ENCODE measurements at regions not wholly inside any gene's neighbourhood (a gene's known extent, or its start where the extent isn't known, plus 50 kb on each side); places are given as distances from the start of the nearest gene placed in this dataset.

- H3K27ac ChIP-seq = no peak overlapping the region
- no peaks in the 10 kb centered on the region for H3K9me3 ChIP-seq
- intact Hi-C loops (cut with DNase I) = no loop called here
- no peak overlapping the region for H3K4me3 ChIP-seq
- H3K4me1 ChIP-seq = no peaks in the 10 kb centered on the region
- DNase-seq (ENCODE audit: extremely low spot score in 2 of 2) = no peak
- TF ChIP-seq POLR2A (IDR thresholded peaks at IDR 0.05) = no peak
- TF ChIP-seq CTCF (IDR thresholded peaks at IDR 0.05) = no peak
- TF ChIP-seq POLR2AphosphoS5 (IDR thresholded peaks at IDR 0.05; ENCODE audit: insufficient read depth in 1 of 2, low read depth in 1 of 2) = no peak
- no peaks in the 10 kb centered on the region for H3K27me3 ChIP-seq
- H3K36me3 ChIP-seq = no peaks in the 10 kb centered on the region
These were observed 340.8 kb downstream of the PAPSS1 start for GRCh38 chr4:107379054-107379869.

- no peak overlapping the region for H3K27ac ChIP-seq
- DNase-seq (ENCODE audit: extremely low spot score in 2 of 2) = no peak
- no peaks in the 10 kb centered on the region for H3K27me3 ChIP-seq
- no peaks in the 10 kb centered on the region for H3K36me3 ChIP-seq
- H3K4me1 ChIP-seq = no peaks in the 10 kb centered on the region
- intact Hi-C loops (cut with DNase I) = no loop called here
- H3K9me3 ChIP-seq = no peaks in the 10 kb centered on the region
- no peak overlapping the region for H3K4me3 ChIP-seq
- TF ChIP-seq POLR2A (IDR thresholded peaks at IDR 0.05) (no peak), POLR2AphosphoS5 (IDR thresholded peaks at IDR 0.05; ENCODE audit: insufficient read depth in 1 of 2, low read depth in 1 of 2) (no peak), CTCF (IDR thresholded peaks at IDR 0.05) (no peak)
These were observed 340.2 kb upstream of the DKK2 start for GRCh38 chr4:107376293-107376692.

GRCh38 chr4:107366900-107367299 is 330.8 kb upstream of the DKK2 start:
- no peaks in the 10 kb centered on the region for H3K36me3 ChIP-seq
- no peaks in the 10 kb centered on the region for H3K27me3 ChIP-seq
- no peak overlapping the region for H3K4me3 ChIP-seq
- no peaks in the 10 kb centered on the region for H3K4me1 ChIP-seq
- H3K27ac ChIP-seq = no peak overlapping the region
- no peak for TF ChIP-seq POLR2A (IDR thresholded peaks at IDR 0.05)
- TF ChIP-seq POLR2AphosphoS5 (IDR thresholded peaks at IDR 0.05; ENCODE audit: insufficient read depth in 1 of 2, low read depth in 1 of 2) = no peak
- TF ChIP-seq CTCF (IDR thresholded peaks at IDR 0.05) = no peak
- no peaks in the 10 kb centered on the region for H3K9me3 ChIP-seq
- intact Hi-C loops (cut with DNase I) = no loop called here
- DNase-seq (ENCODE audit: extremely low spot score in 2 of 2) = no peak

- DNase-seq (ENCODE audit: extremely low spot score in 2 of 2) = no peak
These were observed 330.1 kb upstream of the DKK2 start for GRCh38 chr4:107366016-107366735.

More at GRCh38 chr4:107366016-107366735, 330.1 kb upstream of the DKK2 start:
- no peaks in the 10 kb centered on the region for H3K27me3 ChIP-seq
- TF ChIP-seq POLR2AphosphoS5 (IDR thresholded peaks at IDR 0.05; ENCODE audit: insufficient read depth in 1 of 2, low read depth in 1 of 2) (no peak), POLR2A (IDR thresholded peaks at IDR 0.05) (no peak), CTCF (IDR thresholded peaks at IDR 0.05) (no peak)
- intact Hi-C loops (cut with DNase I) = no loop called here
- no peak overlapping the region for H3K27ac ChIP-seq
- no peaks in the 10 kb centered on the region for H3K4me1 ChIP-seq
- no peaks in the 10 kb centered on the region for H3K36me3 ChIP-seq
- no peaks in the 10 kb centered on the region for H3K9me3 ChIP-seq
- H3K4me3 ChIP-seq = no peak overlapping the region
